Head of caudate nucleus (tissue), 42 donors: ENCODE measurements at regions not wholly inside any gene's neighbourhood (a gene's known extent, or its start where the extent isn't known, plus 50 kb on each side); places are given as distances from the start of the nearest gene placed in this dataset.
"Not testable (repeated sequence)": the region's sequence is repeated elsewhere in the genome, so short reads cannot be mapped to it uniquely, and the experiment has no call there.

Source experiments
- DNase-seq, 42 donors: peaks; one replicate each; pipeline versions ENCODE4 v3.0.0 to v3.0.0-alpha.2; 2020 to 2021; ENCODE audit warnings: mixed read lengths in 7 of 42
- intact Hi-C: fragments of 100-400 bp; cut with DNase I; formaldehyde crosslinking; loops from one replicate; pipeline ENCODE4 v1.15.0; 2022

DNA sequence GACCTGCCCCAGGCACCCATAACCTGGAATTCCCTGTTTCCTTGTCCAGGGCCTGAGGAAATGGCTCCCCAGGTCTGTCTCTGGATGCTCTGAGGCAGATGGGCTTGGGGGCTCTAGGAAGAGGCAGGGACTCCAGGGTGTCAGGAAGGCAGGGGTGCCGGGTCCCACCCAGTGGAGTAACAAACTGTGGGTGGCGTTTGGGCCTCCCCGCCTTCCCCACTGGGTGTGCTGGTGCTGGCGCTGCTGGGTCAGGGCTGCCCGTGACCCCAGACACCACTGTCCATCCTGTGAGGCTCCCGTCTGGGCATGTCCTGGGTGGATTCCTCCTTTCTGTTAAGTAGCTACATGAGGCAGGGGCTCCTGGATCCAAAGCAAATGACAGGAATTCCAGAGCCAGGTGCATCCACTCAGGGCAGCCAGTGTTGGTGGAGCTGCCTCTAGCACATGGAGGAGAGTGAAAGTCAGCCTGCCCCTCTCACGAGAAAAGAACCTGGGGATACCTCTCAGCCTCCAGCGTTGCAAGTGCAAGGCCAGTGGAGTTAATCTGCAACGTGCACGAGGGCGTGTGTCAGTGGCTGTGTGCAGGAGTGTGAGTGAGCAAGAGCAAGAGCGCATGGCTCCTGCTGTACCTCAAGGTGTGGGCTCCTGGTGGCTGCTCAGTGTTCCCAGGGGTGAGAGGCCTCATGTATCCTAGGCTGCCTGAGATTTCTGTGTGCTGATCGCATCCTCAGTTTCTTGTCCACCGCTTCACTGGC lies 403.1 kb downstream of the TMEM121 start:
- intact Hi-C loops, result no loop called here
- DNase-seq, result peak in 5 of 42 donors; percentile 3 to 23 (median 8)

DNA sequence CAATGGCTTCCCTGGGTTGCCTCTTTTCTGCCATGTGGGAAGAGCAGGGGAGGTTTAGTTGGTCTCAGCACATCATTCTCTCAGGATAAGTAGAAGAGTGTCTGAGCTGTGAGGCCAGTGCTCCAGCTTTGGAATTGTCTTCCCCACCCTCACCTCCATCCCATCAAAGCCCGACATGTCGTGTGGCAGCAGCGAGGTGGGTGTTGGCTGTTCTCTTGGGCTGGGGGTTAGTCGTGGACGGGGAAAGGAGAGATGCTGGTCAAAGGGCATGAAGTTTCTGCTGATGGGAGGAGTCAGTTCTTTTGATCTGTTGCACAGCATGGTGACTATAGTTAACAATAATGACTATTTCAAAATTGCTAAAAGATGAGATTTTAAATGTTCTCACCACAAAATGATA lies 404.2 kb downstream of the TMEM121 start:
- intact Hi-C loops, result no loop called here
- DNase-seq, result peak in 3 of 42 donors; percentile 1 to 27 (median 8)

DNA sequence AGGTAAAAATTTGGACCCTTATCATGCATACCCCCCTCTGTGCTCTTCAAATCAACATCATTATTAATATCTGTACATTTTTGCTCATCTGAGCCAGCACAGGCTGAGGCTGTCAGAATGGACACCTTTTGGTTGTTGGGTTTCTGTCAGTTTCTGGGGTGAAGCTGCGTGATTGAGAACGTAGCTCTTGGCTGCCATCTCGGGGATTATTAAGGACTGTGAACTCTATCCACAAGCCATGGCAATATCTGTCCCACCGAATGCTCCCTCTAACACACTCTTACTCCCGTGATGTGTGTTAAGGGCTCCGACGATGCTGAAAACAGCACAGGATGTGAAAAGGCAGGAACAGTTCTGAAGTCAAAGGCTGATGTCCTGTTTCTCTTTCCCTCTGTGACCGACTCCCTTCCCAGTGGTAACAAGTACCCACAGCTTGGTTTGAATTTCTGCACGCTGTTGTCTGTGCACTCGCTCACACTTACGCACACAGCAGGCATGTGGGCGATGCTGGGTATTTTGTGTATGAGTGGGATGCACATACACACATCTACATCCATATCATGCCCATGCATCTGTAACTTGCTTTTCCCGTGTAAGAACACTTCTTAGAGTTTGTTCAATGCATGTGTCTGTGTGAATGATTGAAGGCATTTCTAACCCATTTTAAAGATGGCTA lies 405.6 kb downstream of the TMEM121 start:
- DNase-seq, result peak in 5 of 42 donors; percentile 1 to 29 (median 3)
- intact Hi-C loops, result no loop called here

DNA sequence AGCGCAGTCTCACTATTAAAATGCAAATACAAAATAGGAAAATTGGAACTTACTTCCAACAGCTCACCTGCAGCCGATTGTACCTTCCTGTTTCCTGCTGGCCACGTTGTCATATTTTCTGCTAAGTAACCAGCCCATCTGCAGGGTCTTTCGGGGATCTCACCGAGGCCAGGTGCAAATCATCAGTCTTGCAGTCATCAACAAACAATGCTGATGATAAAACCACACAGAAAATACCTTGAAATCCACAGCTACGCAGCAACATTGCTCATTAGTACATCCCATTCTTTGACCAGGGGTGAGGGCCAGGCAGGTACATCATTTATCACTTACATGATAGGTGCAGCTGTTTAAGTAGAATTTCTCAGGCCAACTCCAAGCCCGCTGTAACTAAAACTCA lies 406.9 kb downstream of the TMEM121 start:
- peak in 1 of 42 donors; percentile 4 for DNase-seq
- intact Hi-C loops, result no loop called here

DNA sequence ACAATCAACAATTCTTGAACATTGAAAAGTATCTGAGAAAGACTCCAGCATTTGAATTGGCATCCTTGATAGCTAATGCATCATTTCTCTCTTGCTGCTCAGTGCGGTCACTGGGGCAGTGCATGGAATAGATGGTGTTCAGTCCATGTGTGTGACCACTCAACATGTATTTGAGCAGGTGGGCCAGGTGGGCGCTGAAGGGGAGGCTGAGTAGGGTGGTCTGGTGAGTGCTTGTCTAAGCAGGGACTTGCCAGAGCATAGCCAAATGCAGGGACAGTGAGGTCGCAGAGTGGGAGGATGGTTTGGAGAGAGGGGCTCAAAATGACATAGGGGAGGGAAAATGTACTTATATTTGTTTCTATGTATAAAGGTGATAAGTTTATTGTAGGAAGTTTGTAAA lies 409.0 kb downstream of the TMEM121 start:
- peak in 3 of 42 donors; percentile 4 to 25 (median 10) for DNase-seq
- intact Hi-C loops, result no loop called here

DNA sequence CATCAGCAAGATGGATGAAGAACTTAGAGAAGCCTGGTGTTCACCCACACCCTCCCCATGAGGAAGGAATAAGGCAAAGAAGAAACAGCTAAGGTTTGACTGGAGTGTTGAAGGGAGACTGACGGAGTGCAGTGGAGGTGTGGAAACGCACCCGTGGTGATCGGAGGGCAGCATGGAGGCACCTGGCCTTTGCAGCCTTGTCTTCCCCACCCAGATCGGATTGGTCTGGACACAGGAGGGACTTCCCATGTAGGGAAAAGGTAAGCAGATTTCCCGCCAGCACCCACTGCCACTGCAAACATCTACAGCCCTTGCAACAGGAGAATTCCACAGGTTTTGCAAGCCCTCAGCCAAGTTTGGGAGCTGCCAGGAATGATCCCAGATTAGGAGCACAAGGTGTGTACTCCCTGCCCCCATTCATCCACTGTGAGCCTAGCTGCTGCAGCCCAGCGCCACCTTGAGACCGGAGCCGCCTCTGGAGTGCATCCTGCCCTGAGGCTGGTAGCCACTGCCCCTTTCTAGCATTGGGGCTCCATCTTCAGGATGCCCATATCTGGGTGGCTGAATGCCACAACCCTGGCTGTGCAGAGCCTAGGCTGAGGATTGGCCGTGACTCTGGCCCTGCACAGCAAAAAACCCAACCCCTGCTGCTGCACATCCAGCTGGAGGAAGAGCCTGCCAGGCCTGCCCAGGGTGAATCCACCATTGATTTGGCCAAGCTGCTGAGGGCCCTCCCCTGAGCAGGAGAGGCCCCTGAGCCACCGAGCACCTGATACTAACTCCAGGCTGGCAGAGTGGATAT lies 411.1 kb downstream of the TMEM121 start:
- DNase-seq, result peak in 2 of 42 donors; percentile 1 to 8
- intact Hi-C loops, result no loop called here

DNA sequence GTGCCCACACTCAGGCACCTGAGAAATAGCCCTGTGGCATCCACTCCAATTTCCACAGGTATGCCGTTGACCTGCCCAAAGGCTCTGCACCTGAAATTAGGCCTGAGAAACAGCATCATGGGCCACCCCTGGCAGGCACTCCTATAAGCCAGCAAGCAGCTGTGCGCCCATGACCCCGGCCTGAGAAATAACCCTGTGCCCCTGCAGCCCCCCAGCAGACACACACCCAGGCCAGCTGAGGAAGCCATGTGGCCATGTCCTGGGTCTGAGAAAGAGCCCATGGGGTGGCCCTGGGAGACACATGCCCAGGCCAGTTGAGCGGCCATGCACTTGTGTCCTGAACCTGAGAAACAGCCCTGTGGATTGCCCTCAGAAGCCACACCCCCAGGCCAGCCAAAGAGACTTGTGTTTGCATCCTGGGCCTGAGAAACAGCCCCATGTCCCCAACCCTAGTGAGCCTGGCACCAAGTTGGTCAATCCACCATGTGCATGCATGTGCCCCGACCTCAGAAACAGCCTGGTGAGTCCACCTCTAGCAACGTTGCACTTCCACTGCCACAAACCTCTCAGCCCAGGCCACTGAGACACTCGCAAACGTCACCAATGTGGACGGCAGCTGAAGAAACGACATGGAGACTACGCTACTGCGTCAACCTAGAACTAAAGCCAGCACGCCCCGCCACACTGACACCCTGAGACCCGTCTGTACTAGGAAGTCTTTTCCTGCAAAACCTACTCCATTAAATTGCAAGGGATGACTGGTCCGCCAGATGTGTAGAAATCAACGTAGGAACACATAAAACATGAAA lies 411.9 kb downstream of the TMEM121 start:
- peak in 1 of 42 donors; percentile 8 for DNase-seq
- intact Hi-C loops, result no loop called here

DNA sequence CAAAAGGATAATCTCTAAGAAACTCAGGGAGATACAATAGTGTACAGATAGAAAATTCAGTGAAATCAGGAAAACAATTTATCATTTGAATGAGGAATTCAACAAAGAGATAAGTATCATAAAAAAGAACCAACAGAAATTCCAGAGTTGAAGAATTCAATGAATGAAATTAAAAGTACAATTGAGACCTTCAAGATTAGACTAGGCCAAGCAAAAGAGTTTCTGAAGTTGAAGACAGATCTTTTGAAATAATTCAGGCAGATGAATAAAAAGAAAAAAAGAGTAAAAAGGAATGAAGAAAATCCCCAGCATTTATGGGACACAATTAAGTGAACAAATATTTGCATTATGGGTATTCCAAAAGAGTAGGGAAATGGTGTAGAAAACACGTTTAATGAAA lies 412.6 kb downstream of the TMEM121 start:
- no peak for DNase-seq

DNA sequence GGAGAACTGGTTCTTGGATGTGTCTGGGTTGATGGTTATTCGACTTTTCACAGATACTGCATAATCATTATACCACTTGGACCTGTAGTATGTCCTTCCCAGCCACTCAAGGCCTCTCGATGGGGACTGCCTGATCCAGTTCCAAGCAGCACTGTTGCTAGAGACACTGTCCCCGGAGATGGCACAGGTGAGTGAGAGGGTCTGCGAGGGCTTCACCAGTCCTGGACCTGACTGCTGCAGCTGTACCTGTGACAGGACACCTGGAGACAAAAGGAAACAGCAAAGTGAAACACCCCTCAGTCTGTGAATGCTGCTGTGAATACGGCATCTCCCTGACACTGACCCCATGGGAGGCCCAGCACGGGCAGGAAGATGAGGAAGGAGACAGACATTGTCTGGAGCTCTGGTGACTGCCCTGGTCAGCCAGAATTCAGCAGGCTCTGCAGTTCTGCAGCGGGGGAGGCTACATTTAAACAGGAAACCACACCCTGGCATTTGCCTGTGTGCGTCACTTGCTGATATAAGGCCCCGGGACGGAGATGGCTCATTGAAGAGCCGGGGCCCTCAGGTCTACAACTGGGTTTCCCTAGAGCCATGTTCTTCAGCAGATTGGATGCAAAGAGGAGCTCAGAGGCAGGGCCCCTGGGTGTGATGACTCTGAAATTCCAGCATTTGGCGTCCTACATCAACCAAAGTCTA lies 413.6 kb downstream of the TMEM121 start:
- DNase-seq, result peak in 1 of 42 donors; percentile 16
- intact Hi-C loops, result no loop called here

More for the DNA sequence above, 412.6 kb downstream of the TMEM121 start:
- intact Hi-C loops, result no loop called here

DNA sequence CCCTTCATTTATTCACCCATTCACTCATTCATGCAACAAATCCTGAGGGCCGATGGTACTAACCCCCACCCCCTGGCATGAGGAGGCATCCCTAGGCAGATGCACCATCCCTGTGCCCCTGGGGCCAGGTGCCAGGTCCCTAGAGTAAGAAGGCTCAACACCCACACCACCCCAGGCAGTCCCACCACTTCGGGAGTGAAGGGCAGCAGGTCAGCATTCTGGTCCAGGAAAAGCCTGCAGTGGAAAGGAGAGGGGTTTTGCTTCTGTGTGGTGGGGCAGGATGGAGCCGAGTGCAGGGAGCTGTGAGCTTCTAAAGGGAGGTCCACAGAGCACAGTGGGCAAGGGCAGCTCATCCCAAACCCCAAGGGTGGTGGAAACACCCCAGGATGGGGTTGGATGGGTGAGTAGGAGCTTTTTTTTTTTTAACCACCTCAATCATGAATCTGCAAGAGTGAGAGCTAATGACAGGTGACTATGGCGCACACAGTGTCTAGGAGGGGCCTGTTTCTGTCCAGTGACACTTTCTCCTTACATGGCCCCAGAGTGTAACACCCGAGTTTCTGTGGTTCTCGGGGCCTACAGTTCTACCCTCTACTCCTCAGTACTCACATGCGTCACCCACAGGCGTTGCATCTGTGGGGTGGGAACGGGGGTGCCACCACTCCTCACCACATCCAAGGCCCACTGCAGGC lies 414.3 kb downstream of the TMEM121 start:
- intact Hi-C loops, result no loop called here

DNA sequence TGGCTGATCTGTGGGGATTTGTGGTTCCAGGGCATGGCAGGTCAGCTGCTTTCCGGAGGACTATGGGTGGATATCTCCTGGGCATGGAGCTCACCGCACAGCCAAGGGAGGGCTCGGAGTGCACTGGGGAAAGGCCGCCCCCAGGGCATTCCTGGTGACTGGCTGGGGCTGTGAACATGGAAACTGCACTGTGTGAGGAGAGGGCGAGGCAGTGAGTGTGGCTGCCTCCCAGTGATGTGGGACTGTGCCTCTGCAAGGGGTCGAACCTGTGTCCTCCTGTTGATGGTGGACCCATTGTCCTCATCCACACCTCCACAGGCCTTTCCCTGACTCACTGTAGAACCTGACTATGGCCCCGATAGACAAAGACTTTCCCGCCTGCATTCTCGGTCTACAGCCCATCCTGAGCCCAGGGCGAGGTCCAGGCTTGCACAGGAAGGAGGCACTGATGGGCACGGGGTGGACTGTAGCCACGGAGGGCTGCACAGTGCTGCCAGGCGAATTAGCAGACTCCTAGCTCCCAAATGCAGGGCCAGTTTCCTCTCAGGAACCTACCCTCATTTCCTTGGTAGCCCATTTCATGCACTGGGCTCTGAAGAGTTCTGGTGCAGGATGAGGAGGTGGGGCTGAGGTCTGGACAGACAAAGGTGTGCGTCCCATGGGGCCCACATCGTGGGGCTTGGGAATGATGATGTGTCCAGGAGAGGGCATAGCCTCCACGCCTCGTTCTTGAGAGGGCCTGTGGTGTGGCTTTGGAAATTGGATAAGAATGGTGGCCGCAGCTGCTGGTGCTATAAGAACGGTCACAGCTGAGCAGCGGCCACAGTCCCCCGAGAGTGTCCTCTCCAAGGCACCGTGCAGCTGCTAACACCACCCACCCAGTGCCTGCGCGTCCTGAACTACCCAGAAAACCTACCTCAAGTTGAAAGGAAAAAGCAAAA lies 415.1 kb downstream of the TMEM121 start:
- DNase-seq, result peak in 1 of 42 donors; percentile 34
- intact Hi-C loops, result no loop called here

More for the DNA sequence above, 414.3 kb downstream of the TMEM121 start:
- DNase-seq, result peak in 1 of 42 donors; percentile 21

DNA sequence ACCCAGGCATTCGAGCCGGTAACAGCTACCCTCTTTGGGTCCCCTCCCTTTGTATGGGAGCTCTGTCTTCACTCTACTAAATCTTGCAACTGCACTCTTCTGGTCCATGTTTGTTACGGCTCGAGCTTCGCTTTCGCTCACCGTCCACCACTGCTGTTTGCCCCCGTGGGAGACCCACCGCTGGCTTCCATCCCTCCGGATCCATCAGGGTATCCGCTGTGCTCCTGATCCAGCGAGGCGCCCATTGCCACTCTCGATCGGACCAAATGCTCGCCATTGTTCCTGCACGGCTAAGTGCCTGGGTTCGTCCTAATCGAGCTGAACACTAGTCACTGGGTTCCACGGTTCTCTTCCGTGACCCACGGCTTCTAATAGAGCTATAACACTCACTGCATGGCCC lies 416.3 kb downstream of the TMEM121 start:
- peak in 1 of 42 donors; percentile 20 for DNase-seq
- intact Hi-C loops, result not testable (repeated sequence)

DNA sequence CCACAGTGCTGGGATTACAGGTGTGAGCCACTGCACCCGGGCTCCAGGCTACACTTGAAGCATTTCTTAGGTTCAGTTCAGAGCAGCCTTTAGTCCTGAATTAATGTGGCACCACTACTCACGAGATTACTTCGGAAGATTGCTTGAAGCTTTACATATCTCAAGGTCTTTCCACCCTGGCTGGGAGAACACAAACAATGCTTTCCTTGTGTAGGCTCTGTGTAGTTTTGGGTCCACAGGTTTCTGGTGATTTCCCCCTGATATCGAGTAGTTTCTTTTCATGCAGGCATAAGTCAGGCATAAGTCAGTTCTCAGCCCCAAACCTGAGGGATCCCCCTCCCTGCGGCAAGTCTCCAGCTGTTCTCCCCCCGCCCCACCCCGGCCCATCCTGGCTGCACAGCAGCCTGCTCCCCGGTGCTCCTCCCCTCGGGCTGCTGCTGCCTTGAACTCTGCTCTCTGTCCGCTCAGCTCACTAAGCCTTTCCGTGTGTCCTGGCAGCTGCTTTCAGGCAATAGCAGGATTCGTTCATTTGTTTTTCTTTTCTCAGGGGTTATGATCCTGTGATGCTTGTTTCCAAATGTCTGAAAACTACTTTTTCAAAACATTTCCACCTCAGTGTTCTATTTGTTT lies 417.7 kb downstream of the TMEM121 start:
- intact Hi-C loops, result no loop called here
- no peak for DNase-seq

DNA sequence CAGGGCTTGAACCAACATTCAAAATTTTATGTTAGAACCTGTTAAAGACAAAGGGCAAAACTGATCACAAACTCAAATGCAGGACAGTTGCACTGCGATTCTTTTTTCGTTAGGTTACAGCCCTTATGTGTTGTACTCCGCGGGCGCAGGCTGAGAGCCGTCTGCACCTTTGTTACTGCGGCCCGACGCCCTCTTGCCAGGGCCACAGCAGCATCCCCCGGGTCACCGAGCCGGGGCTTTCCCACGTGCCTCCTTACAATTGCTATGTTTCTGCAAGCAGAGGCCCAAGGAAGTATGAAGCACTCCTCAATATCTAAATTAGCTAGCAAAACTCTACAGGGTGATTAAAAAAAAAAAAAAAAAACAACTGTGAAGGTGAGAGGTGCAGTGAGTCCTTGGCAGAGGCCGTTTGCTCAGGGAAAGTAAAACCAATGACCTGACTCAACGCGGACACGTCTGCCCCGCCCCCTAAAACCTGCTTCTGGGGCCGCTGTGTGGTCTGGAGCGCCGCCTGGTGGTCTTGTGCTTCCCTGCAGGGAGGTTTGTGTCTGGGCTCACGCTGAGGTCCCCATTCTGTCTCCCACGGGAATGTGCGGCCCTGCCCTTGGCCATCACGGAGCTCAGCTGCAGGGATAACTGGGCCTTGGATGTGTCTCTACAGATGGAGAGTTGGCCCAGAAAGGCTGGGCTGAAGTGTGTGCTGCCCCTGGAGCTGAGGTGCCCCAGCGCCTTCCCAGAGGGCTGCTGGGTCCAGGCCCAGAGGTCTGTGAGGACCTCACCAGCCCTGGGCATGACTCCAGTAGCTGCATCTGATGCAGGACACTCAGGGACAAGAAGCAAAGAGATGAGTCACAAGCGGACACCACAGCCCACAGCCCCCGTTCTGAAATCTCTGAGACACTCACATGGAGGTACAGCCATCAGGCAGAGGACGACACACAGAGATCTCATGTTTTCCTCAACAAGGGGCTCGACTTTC lies 418.5 kb downstream of the TMEM121 start:
- peak in 21 of 42 donors; percentile 7 to 59 (median 23) for DNase-seq
- intact Hi-C loops, result no loop called here

DNA sequence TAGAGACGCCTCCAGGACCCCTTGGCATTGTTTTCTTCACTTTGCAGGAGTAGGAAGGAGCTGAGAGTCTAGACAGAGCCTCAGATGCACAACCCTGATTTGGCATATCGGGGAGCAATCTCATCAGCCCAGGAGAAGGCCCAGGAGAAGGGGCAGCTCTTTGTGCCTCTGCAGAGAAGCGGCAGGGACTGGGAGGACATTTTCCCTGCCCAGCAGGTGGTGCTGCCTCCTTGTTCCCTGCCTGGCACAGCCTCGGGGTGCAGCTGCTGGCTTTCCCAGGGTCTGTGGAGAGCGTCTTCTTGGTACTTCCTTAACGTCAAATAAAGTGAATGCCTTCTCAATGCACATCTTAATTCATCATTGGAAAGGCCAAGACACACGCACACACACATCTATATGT lies 419.5 kb downstream of the TMEM121 start:
- DNase-seq, result no peak
- intact Hi-C loops, result no loop called here
